Choroid plexus epithelial cell (primary cell): ENCODE measurements at regions not wholly inside any gene's neighbourhood (a gene's known extent, or its start where the extent isn't known, plus 50 kb on each side); places are given as distances from the start of the nearest gene placed in this dataset.

ENCODE experiments used
- DNase-seq: peaks from one replicate; pipeline ENCODE4 v3.0.0-alpha.2; 2010; ENCODE audit warnings: low read depth
- H3K4me3 ChIP-seq: 2 replicates; pipeline ENCODE4 v1.5.1; 2011; ENCODE audit warnings: low read depth, mild to moderate bottlenecking, control low read depth, low read length, moderate library complexity
- TF ChIP-seq, protein P1 (sequence below): conservative IDR thresholded peaks from 2 replicates; pipeline ENCODE4 v1.5.1; 2011; ENCODE audit warnings: low read depth, mild to moderate bottlenecking, control low read depth, inconsistent platforms, low read length, moderate library complexity

DNA sequence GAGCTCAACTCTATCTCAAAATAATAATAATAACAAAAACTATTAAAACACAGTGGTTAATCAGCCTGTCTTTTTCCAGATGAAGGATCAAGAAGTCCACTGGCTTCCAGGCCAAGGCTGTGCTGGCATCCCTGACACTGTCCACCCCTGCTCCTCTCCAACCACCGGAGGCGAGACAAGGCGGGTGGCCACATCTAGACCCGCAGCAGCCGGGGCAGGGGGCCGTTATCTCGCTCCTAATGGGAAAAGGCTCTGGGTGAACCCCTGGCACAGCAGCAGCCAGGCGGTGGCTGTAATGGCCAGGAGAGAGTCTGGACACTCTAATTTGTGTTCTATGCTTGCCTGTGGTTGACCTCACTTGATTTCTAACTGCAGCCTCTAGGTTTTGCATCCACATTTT, 158.0 kb upstream of the SOX1 start:
- no peak for DNase-seq
- no peak overlapping the region for H3K4me3 ChIP-seq

DNA sequence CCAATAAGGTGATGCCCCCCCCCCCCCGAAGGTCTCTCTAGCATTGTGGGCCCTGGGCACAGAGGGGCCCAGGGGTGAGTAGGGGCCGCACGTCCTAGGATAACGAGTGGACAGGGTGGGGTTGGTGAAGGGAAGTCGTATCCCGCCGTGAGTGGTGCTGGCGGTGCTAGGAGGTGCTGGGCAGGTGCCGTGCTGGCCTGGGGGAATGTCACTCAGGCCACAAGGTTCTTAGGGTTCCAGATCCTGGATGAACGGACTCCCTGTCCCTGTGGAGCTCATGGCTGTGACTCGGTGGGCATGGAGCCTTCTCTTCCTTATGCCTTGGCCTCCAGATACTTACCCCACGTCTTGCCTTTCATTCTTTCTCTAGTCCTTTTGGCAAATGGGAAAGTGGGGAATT, 157.4 kb upstream of the SOX1 start:
- no peak for DNase-seq
- TF ChIP-seq, protein P1, sequence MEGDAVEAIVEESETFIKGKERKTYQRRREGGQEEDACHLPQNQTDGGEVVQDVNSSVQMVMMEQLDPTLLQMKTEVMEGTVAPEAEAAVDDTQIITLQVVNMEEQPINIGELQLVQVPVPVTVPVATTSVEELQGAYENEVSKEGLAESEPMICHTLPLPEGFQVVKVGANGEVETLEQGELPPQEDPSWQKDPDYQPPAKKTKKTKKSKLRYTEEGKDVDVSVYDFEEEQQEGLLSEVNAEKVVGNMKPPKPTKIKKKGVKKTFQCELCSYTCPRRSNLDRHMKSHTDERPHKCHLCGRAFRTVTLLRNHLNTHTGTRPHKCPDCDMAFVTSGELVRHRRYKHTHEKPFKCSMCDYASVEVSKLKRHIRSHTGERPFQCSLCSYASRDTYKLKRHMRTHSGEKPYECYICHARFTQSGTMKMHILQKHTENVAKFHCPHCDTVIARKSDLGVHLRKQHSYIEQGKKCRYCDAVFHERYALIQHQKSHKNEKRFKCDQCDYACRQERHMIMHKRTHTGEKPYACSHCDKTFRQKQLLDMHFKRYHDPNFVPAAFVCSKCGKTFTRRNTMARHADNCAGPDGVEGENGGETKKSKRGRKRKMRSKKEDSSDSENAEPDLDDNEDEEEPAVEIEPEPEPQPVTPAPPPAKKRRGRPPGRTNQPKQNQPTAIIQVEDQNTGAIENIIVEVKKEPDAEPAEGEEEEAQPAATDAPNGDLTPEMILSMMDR = no peak
- H3K4me3 ChIP-seq = no peak overlapping the region

More for the DNA sequence above, 158.0 kb upstream of the SOX1 start:
- TF ChIP-seq, protein P1 = no peak

DNA sequence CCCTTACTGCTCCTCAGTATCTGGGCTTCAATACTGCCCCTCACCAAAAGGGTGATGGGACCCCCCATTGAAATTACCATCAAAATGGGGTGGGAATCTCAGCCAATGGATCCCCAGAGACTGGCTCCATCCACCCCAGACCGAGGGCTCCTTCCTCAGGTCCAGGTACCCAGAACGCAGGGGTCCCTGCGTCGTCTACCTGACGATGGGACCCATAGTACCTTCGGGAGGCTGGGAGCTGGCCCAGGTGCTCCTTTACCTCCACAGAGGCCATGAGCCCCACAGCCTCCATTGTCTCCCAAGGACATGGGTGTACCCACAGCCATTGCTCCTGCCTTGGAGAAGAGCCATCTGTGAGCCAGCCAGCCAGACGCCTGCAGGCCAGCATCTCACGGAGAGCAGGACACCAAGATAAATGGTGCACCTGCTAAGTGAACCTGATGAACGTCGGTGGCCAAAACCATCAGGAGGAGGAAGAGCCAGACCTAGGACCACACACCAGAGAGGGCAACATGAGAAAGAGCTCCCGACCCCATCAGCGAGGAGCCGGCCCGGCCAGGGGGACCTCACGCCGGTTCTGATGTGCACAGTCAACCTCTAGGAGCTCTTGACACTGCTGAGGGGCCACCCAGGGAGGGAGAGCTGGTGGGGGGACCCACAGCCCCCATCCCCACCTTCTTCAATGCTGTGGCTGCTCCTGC, 156.8 kb upstream of the SOX1 start:
- TF ChIP-seq, protein P1 = no peak
- DNase-seq = no peak
- no peak overlapping the region for H3K4me3 ChIP-seq

DNA sequence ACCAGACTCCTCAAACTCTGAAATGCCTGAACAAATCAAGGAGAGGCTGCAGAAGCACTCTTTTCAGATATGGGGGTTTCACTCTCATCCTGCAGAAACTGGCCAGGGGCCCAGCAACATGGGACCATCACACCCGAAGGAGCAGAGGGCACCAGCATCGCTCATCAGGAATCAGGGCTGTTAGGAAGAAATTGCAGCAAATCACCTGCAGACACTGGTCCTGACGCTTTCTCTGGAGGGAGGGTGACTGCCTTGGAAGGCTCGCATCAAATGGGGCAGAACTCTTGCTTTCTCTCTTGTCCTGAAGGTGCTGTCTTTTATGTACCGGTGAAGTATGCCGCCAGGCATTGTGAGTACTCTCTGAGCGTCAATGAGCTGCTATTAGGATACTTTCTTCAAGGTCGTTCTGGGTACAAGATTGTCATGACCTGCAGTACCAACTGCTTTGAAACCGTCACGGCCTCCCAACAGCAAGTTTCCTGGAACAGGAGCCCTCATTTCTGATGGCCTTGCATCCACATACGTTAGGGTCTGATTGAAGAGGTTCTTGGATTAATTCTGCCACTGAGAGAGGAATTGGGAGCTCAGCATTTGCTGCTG, 155.7 kb upstream of the SOX1 start:
- H3K4me3 ChIP-seq = no peak overlapping the region
- TF ChIP-seq, protein P1 = no peak
- DNase-seq = no peak

DNA sequence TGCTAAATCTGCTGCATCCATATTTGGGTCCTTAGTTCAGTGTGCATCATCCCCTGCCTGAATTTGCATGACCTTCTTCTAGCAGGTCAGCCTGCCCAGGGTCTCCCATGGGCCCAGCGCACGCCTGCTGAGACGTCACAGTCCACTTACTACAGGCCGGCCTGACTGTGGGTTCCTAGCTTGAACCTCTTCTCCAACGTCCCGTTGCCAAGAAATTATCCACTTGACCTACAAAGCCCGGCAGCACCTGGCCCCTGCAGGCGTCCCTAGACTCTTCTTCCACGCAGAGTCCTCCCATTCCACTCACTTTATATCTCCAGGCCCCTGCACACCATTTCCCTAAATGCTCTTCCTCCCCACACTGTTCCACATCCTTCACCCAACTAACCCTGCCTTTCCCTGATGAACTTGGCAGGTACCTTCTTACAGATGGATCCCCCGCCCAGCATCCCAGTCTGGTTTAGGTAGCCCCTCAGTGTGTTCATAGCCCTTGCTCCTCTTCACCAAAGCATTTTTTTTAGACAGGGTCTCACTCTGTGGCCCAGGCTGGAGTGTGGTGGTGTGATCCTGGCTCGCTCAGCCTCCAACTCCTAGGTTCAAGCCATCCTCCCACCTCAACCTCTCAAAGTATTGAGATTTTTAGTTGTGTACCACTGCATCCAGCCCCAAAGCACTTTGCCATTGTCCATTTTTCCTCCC, 155.0 kb upstream of the SOX1 start:
- DNase-seq = no peak
- TF ChIP-seq, protein P1 = no peak
- no peak overlapping the region for H3K4me3 ChIP-seq

DNA sequence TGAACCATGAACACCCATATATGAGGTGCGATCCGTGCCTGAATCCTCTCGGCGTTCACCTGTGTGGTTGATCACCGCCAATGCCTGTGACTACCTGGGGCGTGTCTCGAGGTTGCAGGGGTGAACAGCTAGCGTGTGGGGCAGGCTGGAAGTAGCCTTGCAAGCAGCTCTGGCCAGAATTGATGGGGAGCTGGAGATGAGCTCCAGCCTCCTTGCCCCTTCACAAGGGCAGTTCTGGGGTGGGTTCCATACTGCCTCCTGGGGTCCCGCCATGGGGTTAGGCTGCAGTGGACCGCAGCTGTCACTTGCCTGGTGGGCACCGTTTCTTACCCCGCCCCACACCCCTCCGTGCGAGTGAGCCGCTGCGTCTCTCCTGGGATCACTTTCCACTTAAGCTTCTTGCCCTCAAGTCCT, 154.5 kb upstream of the SOX1 start:
- H3K4me3 ChIP-seq = no peak overlapping the region
- no peak for DNase-seq
- TF ChIP-seq, protein P1 = no peak
